Gastrocnemius medialis (tissue), 4 donors: ENCODE measurements at regions not wholly inside any gene's neighbourhood (a gene's known extent, or its start where the extent isn't known, plus 50 kb on each side); places are given as distances from the start of the nearest gene placed in this dataset.

Experiments used
- CTCF ChIP-seq, 5 experiments: fragments of 450-650 bp in 3 of 5; fragments of 200-600 bp in 2 of 5; sonication (generic) in 2 of 5; IDR thresholded peaks in 4 of 5; conservative IDR thresholded peaks in 1 of 5; 1 replicate in 4 of 5; 2 replicates in 1 of 5; pipeline ENCODE4 v1.5.1; 2016 to 2019; ENCODE audit warnings: antibody characterized with exemption in 5 of 5, mild to moderate bottlenecking in 3 of 5, moderate library complexity in 3 of 5
- POLR2A ChIP-seq, 2 donors: fragments of 450-650 bp; IDR thresholded peaks; one replicate each; pipeline ENCODE4 v1.6.1; 2017; ENCODE audit warnings: antibody characterized with exemption in 2 of 2, mild to moderate bottlenecking in 2 of 2, moderate library complexity in 2 of 2

GRCh38 chr9:27743490-27743889 is 170.2 kb upstream of the C9orf72 start:
- TF ChIP-seq POLR2A (IDR thresholded peaks at IDR 0.05): no peak
- TF ChIP-seq CTCF (IDR thresholded peaks at IDR 0.05 in 4 of 5, conservative IDR thresholded peaks at IDR 0.05 in 1 of 5): no peak
